Vagina (tissue), 2 donors: ENCODE measurements at regions not wholly inside any gene's neighbourhood (a gene's known extent, or its start where the extent isn't known, plus 50 kb on each side); places are given as distances from the start of the nearest gene placed in this dataset.

Source experiments
- POLR2A ChIP-seq, 2 donors: fragments of 450-650 bp; IDR thresholded peaks; one replicate each; pipeline ENCODE4 v1.6.1; 2017; ENCODE audit warnings: antibody characterized with exemption in 2 of 2, mild to moderate bottlenecking in 2 of 2, moderate library complexity in 2 of 2
- POLR2AphosphoS5 ChIP-seq, 2 donors: sonication (generic); formaldehyde crosslinking; IDR thresholded peaks; one replicate each; pipeline ENCODE4 v1.9.0; 2017; ENCODE audit warnings: antibody characterized with exemption in 2 of 2, mild to moderate bottlenecking in 2 of 2, low read depth in 1 of 2; ENCODE audit not compliant: insufficient read depth in 1 of 2
- TF ChIP-seq, protein P1 (sequence below), 3 experiments: fragments of 450-650 bp in 2 of 3; fragments of 200-600 bp in 1 of 3; sonication (generic) in 1 of 3; IDR thresholded peaks; one replicate each; pipeline ENCODE4 v1.5.1; 2017 to 2019; ENCODE audit warnings: antibody characterized with exemption in 3 of 3, mild to moderate bottlenecking in 2 of 3, moderate library complexity in 2 of 3

DNA sequence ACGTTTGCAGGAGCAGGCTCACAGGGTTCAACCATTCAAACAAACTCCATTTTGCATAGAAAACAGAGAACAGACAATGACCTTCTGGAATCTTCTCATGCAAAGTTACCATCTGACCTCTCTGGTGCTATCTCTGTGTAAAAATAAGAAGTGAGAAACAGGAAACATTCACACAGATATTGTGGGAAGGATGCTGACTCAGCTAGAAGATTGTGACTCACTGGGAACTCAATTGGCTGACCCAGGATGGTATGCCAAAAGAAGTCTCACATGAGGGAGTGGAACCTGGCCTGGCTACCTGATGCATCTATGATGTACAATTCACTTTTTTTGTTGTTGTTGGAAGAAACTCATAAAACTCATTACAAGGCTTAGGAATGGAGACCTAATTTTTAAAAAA lies 61.1 kb upstream of the TBX18 start:
- TF ChIP-seq, protein P1, sequence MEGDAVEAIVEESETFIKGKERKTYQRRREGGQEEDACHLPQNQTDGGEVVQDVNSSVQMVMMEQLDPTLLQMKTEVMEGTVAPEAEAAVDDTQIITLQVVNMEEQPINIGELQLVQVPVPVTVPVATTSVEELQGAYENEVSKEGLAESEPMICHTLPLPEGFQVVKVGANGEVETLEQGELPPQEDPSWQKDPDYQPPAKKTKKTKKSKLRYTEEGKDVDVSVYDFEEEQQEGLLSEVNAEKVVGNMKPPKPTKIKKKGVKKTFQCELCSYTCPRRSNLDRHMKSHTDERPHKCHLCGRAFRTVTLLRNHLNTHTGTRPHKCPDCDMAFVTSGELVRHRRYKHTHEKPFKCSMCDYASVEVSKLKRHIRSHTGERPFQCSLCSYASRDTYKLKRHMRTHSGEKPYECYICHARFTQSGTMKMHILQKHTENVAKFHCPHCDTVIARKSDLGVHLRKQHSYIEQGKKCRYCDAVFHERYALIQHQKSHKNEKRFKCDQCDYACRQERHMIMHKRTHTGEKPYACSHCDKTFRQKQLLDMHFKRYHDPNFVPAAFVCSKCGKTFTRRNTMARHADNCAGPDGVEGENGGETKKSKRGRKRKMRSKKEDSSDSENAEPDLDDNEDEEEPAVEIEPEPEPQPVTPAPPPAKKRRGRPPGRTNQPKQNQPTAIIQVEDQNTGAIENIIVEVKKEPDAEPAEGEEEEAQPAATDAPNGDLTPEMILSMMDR (IDR thresholded peaks at IDR 0.05): no peak
- no peak for TF ChIP-seq POLR2A (IDR thresholded peaks at IDR 0.05)
- no peak for TF ChIP-seq POLR2AphosphoS5 (IDR thresholded peaks at IDR 0.05; ENCODE audit: insufficient read depth in 1 of 2, low read depth in 1 of 2)
